ENCODE measurements at regions not wholly inside any gene's neighbourhood (a gene's known extent, or its start where the extent isn't known, plus 50 kb on each side); places are given as distances from the start of the nearest gene placed in this dataset.

DNA sequence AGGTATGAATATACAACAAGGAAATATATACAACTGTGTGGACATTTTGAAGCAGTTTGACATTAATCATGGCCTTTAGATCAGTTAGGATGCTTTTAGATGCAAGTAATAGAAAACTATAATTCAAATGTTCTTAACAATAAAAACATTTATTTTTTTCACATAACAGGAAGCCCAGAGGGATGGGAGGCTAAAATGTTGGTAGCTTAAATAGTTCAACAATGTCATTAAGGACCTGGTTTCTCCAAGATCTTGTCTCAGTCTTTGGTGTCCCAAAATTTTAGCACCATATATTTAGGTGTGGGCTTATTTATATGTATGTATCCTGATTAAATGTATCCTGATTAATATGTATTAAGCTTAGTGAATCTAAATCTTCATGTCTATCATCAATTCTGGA is 292.4 kb downstream of the NUAK1 start:
- no peak for DNase-seq (ENCODE audit: low spot score)
- TF ChIP-seq, protein P1, sequence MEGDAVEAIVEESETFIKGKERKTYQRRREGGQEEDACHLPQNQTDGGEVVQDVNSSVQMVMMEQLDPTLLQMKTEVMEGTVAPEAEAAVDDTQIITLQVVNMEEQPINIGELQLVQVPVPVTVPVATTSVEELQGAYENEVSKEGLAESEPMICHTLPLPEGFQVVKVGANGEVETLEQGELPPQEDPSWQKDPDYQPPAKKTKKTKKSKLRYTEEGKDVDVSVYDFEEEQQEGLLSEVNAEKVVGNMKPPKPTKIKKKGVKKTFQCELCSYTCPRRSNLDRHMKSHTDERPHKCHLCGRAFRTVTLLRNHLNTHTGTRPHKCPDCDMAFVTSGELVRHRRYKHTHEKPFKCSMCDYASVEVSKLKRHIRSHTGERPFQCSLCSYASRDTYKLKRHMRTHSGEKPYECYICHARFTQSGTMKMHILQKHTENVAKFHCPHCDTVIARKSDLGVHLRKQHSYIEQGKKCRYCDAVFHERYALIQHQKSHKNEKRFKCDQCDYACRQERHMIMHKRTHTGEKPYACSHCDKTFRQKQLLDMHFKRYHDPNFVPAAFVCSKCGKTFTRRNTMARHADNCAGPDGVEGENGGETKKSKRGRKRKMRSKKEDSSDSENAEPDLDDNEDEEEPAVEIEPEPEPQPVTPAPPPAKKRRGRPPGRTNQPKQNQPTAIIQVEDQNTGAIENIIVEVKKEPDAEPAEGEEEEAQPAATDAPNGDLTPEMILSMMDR (IDR thresholded peaks at IDR 0.05; ENCODE audit: extremely low read depth, missing control alignments) = no peak

DNA sequence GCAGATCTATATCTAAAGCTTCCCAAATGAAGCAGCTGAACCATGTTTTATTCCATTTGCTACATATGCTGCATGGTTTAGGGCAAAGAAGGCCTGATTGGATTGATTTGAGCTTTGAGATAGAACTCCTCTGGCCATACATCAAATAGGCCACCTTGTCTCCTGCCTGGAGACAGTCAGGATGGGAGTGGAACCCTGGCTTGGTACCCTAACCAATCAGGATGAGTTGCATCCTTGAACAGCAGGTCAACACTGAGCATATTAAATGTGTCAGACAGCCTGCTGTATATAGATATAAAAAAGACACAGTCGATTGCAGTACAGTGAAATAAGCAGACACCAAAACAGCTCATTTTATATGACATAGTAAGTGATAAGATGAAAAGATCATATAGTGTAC is 291.7 kb downstream of the NUAK1 start:
- TF ChIP-seq, protein P1 (IDR thresholded peaks at IDR 0.05; ENCODE audit: extremely low read depth, missing control alignments) = no peak
- DNase-seq (ENCODE audit: low spot score) = no peak

DNA sequence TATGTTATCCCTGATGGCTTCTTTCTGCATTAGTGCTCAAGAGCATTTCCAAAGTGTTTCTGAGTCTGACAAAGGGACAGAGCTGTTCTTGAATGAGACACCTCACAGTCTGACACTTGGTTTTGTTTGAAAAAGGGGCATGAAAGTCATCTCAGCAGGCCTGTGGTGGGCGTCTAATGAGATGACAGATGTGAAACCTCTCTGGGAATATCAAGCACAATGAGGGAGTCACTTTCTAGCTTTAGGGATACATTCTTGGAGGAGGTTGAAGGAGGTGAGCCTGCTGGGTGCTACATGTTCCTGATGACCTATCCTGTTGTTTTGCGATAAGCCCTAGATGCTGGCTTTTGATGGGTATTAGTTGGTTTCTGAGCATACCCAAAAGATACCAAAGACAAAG is 290.5 kb downstream of the NUAK1 start:
- no peak for DNase-seq (ENCODE audit: low spot score)
- TF ChIP-seq, protein P1 (IDR thresholded peaks at IDR 0.05; ENCODE audit: extremely low read depth, missing control alignments) = no peak

DNA sequence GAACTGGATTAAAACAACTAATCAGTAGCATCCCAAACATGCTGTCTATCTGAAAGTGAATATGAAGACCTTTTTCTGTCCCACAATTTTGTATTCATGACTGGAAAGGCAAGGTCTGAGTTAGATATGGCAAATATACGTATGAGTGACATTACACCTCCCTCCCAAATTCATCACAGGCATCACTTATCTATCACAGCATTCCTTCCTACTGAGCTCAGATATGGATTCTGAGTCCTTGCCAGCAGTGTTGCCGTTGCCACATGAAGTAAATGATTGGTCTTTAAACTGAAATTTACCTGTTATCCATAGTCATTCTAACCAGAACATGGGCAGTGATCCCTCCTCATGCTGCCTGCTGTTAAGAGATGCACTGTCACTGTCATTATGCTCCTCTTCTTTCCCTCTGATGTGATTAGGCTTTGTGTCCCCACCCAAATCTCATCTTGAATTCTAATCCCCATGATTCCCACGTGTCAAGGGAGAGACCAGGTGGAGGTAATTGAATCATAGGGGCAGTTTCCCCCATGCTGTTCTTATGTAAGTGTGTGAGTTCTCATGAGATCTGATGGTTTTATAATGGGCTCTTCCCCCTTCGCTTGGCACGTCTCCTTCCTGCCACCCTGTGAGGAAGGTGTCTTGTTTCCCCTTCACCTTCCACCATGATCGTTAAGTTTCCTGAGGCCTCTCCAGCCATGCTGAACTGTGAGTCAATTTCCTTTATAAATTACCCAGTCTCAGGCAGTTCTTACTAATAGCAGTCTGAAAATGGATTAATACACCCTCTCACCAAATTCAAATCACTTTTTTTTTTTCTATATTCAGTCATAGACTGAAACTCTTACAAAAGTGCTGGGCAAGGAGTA is 288.4 kb downstream of the NUAK1 start:
- TF ChIP-seq, protein P1 (IDR thresholded peaks at IDR 0.05; ENCODE audit: extremely low read depth, missing control alignments) = no peak
- DNase-seq (ENCODE audit: low spot score) = no peak

DNA sequence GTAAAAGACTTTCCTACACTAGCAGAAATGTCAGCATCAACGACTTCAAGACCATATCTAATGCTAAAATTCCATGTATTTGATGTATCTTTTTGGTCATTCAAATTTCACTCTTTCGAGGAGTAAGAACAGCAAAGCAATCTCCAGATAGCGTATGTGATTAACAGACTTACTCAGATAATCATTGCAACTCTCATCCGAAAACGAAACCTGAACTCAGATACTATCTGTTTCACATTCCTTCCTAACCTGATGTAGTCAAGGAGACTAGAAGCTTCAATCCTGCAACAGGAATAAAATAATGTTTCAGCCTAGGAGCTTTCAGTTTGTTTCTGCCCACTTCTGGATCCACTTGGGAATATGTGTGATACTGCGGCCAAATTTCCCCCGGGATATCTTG is 286.3 kb downstream of the NUAK1 start:
- TF ChIP-seq, protein P1 (IDR thresholded peaks at IDR 0.05; ENCODE audit: extremely low read depth, missing control alignments) = no peak
- no peak for DNase-seq (ENCODE audit: low spot score)

DNA sequence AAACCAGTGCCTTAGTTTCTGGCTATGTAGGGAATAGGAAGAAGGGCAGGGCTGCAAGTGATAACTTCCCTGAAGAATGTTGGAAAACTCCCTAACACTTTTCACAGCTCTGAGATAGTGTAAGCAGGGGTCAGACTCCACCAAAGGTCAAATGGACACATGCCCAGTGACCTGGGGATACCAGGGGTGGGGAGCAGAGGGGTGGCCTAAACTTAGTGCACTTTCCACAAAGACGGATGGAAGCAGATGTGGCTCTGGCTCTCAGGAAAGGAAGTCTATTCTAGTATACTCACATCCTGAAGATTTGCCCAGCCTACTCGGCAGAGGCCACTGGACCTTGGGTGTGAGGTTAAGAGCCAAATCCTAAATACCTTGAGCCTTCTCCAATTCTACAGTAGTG is 285.8 kb downstream of the NUAK1 start:
- TF ChIP-seq, protein P1 (IDR thresholded peaks at IDR 0.05; ENCODE audit: extremely low read depth, missing control alignments) = no peak
- no peak for DNase-seq (ENCODE audit: low spot score)

DNA sequence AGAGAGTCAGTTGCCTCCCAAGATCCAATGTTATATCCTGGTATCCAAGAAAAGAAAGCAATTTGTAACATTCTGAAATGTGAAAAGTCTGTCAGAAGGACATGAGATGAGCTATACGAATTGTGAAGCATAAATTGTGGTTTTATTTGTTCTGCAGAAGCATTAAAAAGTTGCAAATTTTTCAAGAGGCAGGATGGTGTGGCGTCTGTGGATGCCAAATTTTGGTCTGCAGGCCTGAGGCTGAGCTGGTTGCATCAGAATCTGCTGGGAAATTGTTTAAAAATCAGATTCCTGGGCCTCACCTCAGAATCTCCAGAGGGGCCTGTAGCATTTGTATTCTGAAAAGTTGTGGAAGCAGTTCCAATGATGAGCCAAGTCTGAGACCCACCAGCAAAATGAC is 284.7 kb downstream of the NUAK1 start:
- TF ChIP-seq, protein P1 (IDR thresholded peaks at IDR 0.05; ENCODE audit: extremely low read depth, missing control alignments) = no peak

More for the DNA sequence above, 284.7 kb downstream of the NUAK1 start:
- no peak for DNase-seq (ENCODE audit: low spot score)

Measured in GM20000 (cell line).